HG02973 (cell line): ENCODE measurements at regions not wholly inside any gene's neighbourhood (a gene's known extent, or its start where the extent isn't known, plus 50 kb on each side); places are given as distances from the start of the nearest gene placed in this dataset.
"Not testable (repeated sequence)": the region's sequence is repeated elsewhere in the genome, so short reads cannot be mapped to it uniquely, and the experiment has no call there.

Experiments used
- ATAC-seq: cut with Tn5 transposase; IDR thresholded peaks from one replicate; pipeline ENCODE4 v1.9.1; 2021; ENCODE audit warnings: moderate library complexity; ENCODE audit not compliant: unreplicated experiment

- no peak for ATAC-seq
These were observed 85.6 kb downstream of the OLFM1 start for GRCh38 chr9:135173066-135173465.

- no peak for ATAC-seq
These were observed 86.8 kb downstream of the OLFM1 start for GRCh38 chr9:135174248-135174647.

GRCh38 chr9:135174981-135175380, 87.5 kb downstream of the OLFM1 start:
- ATAC-seq, result no peak

DNA sequence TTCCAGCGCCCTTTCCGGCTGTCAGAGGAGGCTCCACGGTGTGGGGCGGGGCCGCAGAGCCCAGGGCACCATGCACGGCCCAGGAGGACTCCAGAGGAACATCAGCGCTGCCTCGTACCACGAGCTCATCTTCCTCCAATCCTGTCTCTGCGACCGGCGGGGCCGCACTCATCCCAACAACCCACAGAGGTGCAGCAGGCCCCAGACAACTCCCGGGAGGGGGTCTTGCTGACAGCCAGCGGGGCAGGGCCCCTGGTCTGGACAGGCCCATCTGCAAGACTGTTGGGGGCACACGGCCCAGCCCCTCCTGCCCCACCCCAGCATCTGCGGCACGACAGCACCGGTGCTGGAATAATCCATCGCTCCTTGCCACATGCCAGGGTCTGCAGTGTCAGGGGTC, 88.8 kb downstream of the OLFM1 start:
- no peak for ATAC-seq

DNA sequence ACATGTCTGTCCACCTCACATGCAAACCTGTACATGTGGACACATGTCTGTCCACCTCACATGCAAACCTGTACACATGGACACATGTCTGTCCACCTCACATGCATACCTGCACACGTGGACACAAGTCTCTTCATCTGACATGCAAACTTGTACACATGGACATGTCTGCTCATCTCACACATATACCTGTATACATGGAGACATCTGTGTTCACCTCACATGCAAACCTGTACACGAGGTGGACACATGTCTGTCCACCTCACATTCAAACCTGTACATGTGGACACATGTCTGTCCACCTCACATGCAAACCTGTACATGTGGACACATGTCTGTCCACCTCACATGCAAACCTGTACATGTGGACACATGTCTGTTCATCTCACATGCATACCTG, 90.1 kb downstream of the OLFM1 start:
- not testable (repeated sequence) for ATAC-seq

DNA sequence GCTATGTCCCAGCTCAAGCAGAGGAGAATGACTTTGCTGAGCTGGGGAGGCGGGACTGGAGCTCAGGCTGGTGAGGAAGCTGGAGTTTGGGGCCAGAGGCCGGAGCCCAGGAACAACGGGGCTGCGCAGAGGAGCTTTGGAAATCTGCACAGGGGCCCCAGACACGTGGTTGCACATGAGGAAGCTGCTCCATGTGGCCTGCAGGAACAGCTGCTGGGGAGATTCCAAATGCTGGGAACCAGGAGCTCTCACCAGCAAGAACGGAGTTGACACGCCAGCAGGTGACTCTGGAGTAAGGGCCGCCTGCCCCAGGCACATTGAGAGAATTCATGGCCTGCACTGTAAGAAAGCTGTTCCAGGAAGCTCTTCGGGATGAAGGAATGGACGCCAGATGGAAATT, 91.0 kb downstream of the OLFM1 start:
- ATAC-seq, result no peak

GRCh38 chr9:135179041-135179440, 91.6 kb downstream of the OLFM1 start:
- ATAC-seq, result no peak

DNA sequence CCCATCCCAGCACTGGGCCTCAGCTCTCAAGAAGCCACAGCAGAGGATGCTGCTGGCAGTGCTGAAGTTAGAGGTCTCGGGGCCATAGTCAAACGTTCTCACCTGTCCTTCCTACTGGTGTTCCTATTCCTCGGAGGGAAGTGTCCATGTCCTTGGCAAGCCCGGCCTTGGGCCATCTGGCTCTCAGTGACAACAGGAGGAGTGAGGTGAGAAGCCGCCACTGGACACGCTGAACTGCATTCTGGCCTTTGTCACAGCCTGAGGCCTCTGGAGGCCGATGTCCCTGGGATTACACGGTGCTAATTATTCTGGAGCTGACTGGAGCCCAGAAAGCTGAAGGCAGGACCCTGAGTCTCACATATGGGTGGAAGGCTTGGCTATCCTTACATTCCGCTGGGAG, 92.5 kb downstream of the OLFM1 start:
- no peak for ATAC-seq

- no peak for ATAC-seq
These were observed 93.1 kb downstream of the OLFM1 start for GRCh38 chr9:135180586-135180985.

DNA sequence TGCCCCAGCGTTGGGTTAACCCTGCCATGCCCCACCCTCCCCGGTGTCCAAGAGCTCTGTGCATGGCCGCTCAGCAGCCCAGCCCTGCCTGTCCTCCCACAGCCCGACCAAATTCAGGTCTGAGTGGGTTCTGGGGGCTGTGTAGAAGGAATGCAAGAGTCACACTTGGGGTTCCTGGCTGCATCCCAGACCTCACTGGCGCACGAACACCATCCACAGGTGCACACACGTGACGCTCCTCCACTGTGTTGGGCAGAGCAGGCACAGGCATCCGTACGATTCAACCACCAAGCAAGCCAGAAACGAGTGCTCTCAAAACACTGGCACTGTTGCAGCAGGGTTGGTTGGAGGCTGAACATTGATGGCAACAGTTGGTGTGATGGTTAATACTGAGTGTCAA, 93.9 kb downstream of the OLFM1 start:
- no peak for ATAC-seq

DNA sequence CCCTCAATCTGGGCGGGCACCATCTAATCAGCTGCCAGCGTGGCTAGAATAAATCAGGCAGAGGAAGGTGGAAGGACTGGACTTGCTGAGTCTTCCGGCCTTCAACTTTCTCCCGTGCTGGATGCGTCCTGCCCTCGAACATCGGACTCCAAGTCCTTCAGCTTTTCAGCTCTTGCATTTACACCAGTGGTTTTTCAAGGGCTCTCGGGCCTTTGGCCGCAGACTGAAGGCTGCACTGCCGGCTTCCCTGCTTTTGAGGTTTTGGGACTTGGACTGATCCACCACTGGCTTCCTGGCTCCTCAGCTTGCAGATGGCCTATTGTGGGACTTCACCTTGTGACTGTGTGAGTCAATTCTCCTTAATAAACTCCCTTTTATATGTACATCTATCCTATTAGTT, 94.4 kb downstream of the OLFM1 start:
- ATAC-seq, result not testable (repeated sequence)

DNA sequence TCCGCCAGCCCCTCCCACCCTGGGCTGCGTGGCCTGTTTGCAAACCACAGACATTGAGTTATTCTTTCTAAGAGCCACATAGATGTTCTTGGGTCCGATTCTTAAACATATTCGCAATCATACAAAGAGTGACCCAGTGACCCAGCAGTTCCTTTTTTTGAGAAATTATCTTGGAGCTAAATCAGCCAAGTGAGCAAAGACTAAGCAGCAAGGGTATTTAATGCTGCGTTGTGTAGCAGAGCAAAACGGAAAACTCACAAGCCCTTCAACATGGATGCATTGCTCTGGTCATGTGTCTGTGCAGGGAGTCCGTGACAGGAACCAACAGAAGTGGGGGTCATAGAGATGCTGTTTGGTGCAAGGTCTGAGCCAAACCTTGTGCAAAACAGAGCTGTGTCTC, 95.6 kb downstream of the OLFM1 start:
- no peak for ATAC-seq

DNA sequence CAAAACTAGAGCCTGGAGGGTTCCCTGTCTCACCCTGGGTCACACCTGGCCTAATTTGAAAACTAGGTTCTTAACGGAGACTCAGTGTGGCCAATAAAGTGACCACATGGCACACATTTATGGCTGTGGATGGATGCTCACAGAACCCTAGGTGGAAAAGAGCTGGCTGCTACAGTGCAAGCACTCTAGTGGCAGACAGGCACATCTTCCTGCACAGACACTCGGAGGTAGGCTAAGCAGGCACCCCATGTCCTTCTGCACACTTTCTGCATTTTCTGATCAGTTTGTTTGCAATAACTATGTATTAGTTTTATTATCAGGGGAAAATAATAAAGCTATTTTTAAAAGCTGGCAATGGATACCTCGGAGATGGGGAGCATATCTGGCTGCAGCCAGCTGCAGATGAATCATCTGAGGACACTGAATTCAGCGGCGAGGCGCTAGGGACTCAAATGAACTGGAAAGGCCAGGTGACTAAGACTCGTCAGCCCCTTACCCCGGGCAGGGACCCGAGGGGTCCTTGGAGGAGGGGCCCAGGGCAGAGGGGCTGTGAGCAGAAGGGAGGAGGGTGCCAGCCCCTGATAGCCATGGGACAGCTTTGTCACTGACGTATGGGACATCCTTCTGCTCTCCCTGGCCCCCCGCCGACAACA, 96.2 kb downstream of the OLFM1 start:
- ATAC-seq, result no peak

- ATAC-seq, result no peak
These were observed 96.9 kb downstream of the OLFM1 start for GRCh38 chr9:135184181-135185053.

DNA sequence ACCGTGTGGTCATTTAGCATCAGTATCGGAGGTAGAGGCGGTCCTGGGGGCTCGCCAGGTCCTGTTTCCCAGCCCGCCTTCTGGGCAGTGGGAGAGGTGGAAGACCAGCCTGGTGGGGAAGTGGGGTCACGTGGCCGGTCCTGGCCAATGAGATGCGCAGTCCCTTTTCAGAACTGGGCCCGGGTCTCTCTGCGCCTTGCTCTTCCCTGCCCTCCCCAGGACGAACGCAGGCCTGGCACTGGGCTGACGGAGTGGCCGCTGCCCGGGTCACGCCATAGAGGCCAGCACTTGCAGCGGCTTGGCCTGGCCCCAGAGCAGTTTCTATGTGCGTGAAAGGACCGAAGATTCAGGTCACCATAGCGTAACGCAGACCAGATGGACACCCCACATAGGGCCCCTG, 97.6 kb downstream of the OLFM1 start:
- ATAC-seq, result no peak

GRCh38 chr9:135186248-135187164, 99.0 kb downstream of the OLFM1 start:
- no peak for ATAC-seq

GRCh38 chr9:135187365-135187764, 99.9 kb downstream of the OLFM1 start:
- no peak for ATAC-seq

DNA sequence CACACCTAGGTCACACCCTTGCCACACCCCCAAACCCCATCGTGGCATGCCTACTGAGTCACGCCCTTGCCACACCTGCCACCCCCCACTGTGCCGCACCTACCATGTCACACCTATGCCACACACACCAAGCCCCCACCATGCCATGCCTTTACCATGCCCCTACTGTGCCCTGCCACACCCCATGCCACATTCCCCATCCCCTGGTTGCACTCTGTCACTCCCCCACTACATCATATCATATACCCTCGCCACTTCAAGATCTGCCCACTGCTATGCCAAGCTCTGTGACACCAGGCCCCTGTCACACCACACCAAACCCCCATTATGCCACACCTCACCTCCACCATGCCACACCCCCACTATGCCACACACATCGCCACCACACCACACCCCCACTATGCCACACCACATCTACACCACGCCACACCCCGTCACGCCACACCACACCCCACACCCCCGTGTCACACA, 101.2 kb downstream of the OLFM1 start:
- ATAC-seq, result no peak

DNA sequence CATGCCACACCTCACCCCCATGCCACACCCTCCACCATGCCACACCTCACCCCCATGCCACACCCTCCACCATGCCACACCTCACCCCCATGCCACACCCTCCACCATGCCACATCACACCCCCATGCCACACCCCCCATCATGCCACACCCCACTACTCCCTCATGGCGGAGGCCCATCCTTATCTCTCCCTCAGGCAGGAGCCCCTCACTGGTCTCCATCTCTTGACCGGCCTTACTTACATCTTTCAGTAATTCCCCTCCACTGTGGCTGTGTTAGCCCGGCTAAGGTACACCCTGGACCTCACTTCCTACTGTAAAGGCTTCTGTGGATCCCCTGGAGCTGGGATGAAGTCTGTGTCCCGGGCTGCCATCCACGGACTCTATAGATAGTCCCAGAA, 102.0 kb downstream of the OLFM1 start:
- no peak for ATAC-seq

DNA sequence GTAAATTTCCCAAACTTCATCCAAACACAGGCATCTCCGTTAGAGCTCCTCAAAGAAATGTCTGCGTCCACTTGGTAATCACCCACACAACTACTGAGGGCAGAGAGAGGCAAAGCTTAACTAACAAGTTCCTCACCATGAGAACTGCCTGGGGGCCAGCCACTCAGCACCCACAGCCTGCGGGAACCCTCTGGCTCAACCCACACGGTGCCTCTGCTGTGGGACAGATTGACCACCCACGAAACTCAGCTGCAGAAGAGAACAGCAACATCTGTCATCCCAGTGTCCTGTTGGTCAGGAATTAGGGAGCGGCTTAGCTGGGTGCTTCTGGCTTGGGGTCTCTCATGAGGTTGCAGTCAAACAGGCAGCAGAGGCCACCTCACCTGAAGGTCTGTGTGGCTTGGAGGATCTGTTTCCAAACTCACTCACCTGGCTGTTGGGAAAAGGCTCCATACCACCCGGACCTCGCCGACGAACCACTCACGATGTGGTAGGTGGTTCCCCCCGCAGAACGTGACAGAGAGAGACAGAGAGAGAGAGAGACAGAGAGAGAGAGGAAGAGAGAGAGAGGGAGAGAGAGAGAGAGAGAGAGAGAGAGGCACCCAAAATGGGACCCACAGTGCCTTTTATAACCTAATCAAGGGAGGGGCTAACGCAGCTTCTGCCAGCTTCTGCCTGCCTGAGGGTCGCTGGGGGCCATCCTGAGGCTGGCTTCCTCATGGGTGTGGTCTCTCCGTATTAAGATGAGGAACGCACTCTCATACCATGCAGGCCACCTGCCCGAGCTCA, 103.5 kb downstream of the OLFM1 start:
- no peak for ATAC-seq

DNA sequence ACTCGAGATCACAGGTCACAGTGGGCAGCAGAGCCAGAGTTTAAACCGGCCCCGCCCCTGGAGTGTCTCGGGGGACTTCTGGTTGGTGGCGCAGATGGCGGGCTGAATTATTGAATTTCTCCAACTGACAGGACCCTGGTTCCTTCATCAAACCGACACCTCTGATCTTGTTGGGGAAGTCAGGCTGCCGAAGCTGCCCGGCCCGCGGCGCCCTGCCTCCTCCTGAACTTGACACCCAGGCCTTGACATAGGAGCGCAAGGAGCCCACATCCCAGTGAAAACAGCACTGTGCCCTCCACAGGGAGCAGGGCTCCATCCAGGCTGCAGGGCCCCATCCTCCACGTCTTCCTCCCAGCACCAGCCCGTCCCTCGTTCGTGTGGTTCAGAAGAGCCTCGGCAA, 105.2 kb downstream of the OLFM1 start:
- ATAC-seq, result no peak
